ENCODE measurements at regions not wholly inside any gene's neighbourhood (a gene's known extent, or its start where the extent isn't known, plus 50 kb on each side); places are given as distances from the start of the nearest gene placed in this dataset.

- Histone ChIP-seq H3K27ac (ENCODE audit: low read length, poor library complexity, severe bottlenecking) (no peak overlapping the region), H3K4me1 (ENCODE audit: control insufficient read depth, insufficient read depth, low read depth, low read length) (no peaks in the 10 kb centered on the region), H2BK5ac (ENCODE audit: low read depth, low read length, poor library complexity, severe bottlenecking) (no peak overlapping the region), H2AFZ (ENCODE audit: low read depth, low read length) (no peak overlapping the region), H3K18ac (ENCODE audit: low read depth in 1 of 2, low read length in 2 of 2) (no peak overlapping the region), H3K9ac (ENCODE audit: low read length) (no peak overlapping the region), H3K14ac (ENCODE audit: low read length in 2 of 2) (no peak overlapping the region), H2BK120ac (ENCODE audit: low read depth, low read length) (no peak overlapping the region), H3K9me3 (ENCODE audit: control insufficient read depth, low read length) (no peaks in the 10 kb centered on the region), H3K27me3 (ENCODE audit: control insufficient read depth in 1 of 2, insufficient read depth in 1 of 2, low read length in 2 of 2) (no peaks in the 10 kb centered on the region), H3K4ac (ENCODE audit: low read depth in 1 of 2, low read length in 2 of 2) (no peak overlapping the region), H3K23ac (ENCODE audit: low read length in 2 of 2) (no peak overlapping the region), H3K4me3 (ENCODE audit: insufficient read depth in 1 of 2, low read depth in 1 of 2, low read length in 2 of 2) (no peak overlapping the region), H2AK5ac (ENCODE audit: low read length, severe bottlenecking) (no peak overlapping the region), H3K36me3 (ENCODE audit: control insufficient read depth in 1 of 2, insufficient read depth in 2 of 2, low read depth in 1 of 2, low read length in 2 of 2) (no peaks in the 10 kb centered on the region), H3K4me2 (ENCODE audit: low read length, poor library complexity, severe bottlenecking) (no peak overlapping the region), H4K8ac (ENCODE audit: low read length) (no peak overlapping the region), H2BK12ac (ENCODE audit: low read length in 2 of 2) (no peak overlapping the region), H2BK15ac (ENCODE audit: low read depth, poor library complexity, severe bottlenecking) (no peak overlapping the region), H3K79me1 (replicated peaks; ENCODE audit: low read length, poor library complexity, severe bottlenecking) (no peaks in the 10 kb centered on the region), H4K91ac (ENCODE audit: low read length) (no peak overlapping the region)
- no CpG with 5 or more reads among the region's 1 CpG for WGBS
- DNase-seq = no peak
Measured at GRCh38 chr5:93225748-93226147, 355.3 kb downstream of the NR2F1-AS1 start.

- Histone ChIP-seq H2BK5ac (ENCODE audit: low read depth, low read length, poor library complexity, severe bottlenecking) (no peak overlapping the region), H3K4me1 (ENCODE audit: control insufficient read depth, insufficient read depth, low read depth, low read length) (no peaks in the 10 kb centered on the region), H3K4ac (ENCODE audit: low read depth in 1 of 2, low read length in 2 of 2) (no peak overlapping the region), H3K27me3 (ENCODE audit: control insufficient read depth in 1 of 2, insufficient read depth in 1 of 2, low read length in 2 of 2) (no peaks in the 10 kb centered on the region), H2BK12ac (ENCODE audit: low read length in 2 of 2) (peak overlapping the region in 1 of 2 experiments; percentile 94), H3K18ac (ENCODE audit: low read depth in 1 of 2, low read length in 2 of 2) (peak overlapping the region in 1 of 2 experiments; percentile 21), H4K91ac (ENCODE audit: low read length) (no peak overlapping the region), H2AFZ (ENCODE audit: low read depth, low read length) (no peak overlapping the region), H3K4me3 (ENCODE audit: insufficient read depth in 1 of 2, low read depth in 1 of 2, low read length in 2 of 2) (no peak overlapping the region), H2BK15ac (ENCODE audit: low read depth, poor library complexity, severe bottlenecking) (no peak overlapping the region), H3K9me3 (ENCODE audit: control insufficient read depth, low read length) (no peaks in the 10 kb centered on the region), H3K23ac (ENCODE audit: low read length in 2 of 2) (peak overlapping the region in 1 of 2 experiments; percentile 40), H3K14ac (ENCODE audit: low read length in 2 of 2) (no peak overlapping the region), H4K8ac (ENCODE audit: low read length) (no peak overlapping the region), H3K9ac (ENCODE audit: low read length) (no peak overlapping the region), H2AK5ac (ENCODE audit: low read length, severe bottlenecking) (no peak overlapping the region), H3K36me3 (ENCODE audit: control insufficient read depth in 1 of 2, insufficient read depth in 2 of 2, low read depth in 1 of 2, low read length in 2 of 2) (no peaks in the 10 kb centered on the region), H2BK120ac (ENCODE audit: low read depth, low read length) (no peak overlapping the region), H3K4me2 (ENCODE audit: low read length, poor library complexity, severe bottlenecking) (no peak overlapping the region), H3K79me1 (replicated peaks; ENCODE audit: low read length, poor library complexity, severe bottlenecking) (no peaks in the 10 kb centered on the region), H3K27ac (ENCODE audit: low read length, poor library complexity, severe bottlenecking) (no peak overlapping the region)
- 95% methylated on average over 4 of the region's 4 CpGs for WGBS
- no peak for DNase-seq
Measured at GRCh38 chr5:93224624-93225023, 356.4 kb downstream of the NR2F1-AS1 start.

- H3K27me3 ChIP-seq (ENCODE audit: control insufficient read depth in 1 of 2, insufficient read depth in 1 of 2, low read length in 2 of 2) = no peaks in the 10 kb centered on the region
- no peaks in the 10 kb centered on the region for H3K9me3 ChIP-seq (ENCODE audit: control insufficient read depth, low read length)
- no peaks in the 10 kb centered on the region for H3K36me3 ChIP-seq (ENCODE audit: control insufficient read depth in 1 of 2, insufficient read depth in 2 of 2, low read depth in 1 of 2, low read length in 2 of 2)
- H2BK12ac ChIP-seq (ENCODE audit: low read length in 2 of 2) = no peak overlapping the region
- no peak overlapping the region for H3K14ac ChIP-seq (ENCODE audit: low read length in 2 of 2)
- no peak overlapping the region for H4K8ac ChIP-seq (ENCODE audit: low read length)
- DNase-seq = no peak
- H2BK120ac ChIP-seq (ENCODE audit: low read depth, low read length) = no peak overlapping the region
- H4K91ac ChIP-seq (ENCODE audit: low read length) = no peak overlapping the region
- H2AK5ac ChIP-seq (ENCODE audit: low read length, severe bottlenecking) = no peak overlapping the region
- no peak overlapping the region for H2BK15ac ChIP-seq (ENCODE audit: low read depth, poor library complexity, severe bottlenecking)
- no peaks in the 10 kb centered on the region for H3K79me1 ChIP-seq (replicated peaks; ENCODE audit: low read length, poor library complexity, severe bottlenecking)
- no peaks in the 10 kb centered on the region for H3K4me1 ChIP-seq (ENCODE audit: control insufficient read depth, insufficient read depth, low read depth, low read length)
- H3K4ac ChIP-seq (ENCODE audit: low read depth in 1 of 2, low read length in 2 of 2) = no peak overlapping the region
- no peak overlapping the region for H3K9ac ChIP-seq (ENCODE audit: low read length)
- H3K4me3 ChIP-seq (ENCODE audit: insufficient read depth in 1 of 2, low read depth in 1 of 2, low read length in 2 of 2) = no peak overlapping the region
- no peak overlapping the region for H3K18ac ChIP-seq (ENCODE audit: low read depth in 1 of 2, low read length in 2 of 2)
- no peak overlapping the region for H3K4me2 ChIP-seq (ENCODE audit: low read length, poor library complexity, severe bottlenecking)
- no peak overlapping the region for H2AFZ ChIP-seq (ENCODE audit: low read depth, low read length)
- H3K27ac ChIP-seq (ENCODE audit: low read length, poor library complexity, severe bottlenecking) = no peak overlapping the region
- no CpG with 5 or more reads among the region's 1 CpG for whole genome bisulfite sequencing
- H3K23ac ChIP-seq (ENCODE audit: low read length in 2 of 2) = no peak overlapping the region
- H2BK5ac ChIP-seq (ENCODE audit: low read depth, low read length, poor library complexity, severe bottlenecking) = no peak overlapping the region
Measured at GRCh38 chr5:93221773-93222172, 359.2 kb downstream of the NR2F1-AS1 start.

- Histone ChIP-seq H2BK15ac (ENCODE audit: low read depth, poor library complexity, severe bottlenecking) (no peak overlapping the region), H4K91ac (ENCODE audit: low read length) (no peak overlapping the region), H2BK5ac (ENCODE audit: low read depth, low read length, poor library complexity, severe bottlenecking) (no peak overlapping the region), H2BK12ac (ENCODE audit: low read length in 2 of 2) (no peak overlapping the region), H4K8ac (ENCODE audit: low read length) (no peak overlapping the region), H3K36me3 (ENCODE audit: control insufficient read depth in 1 of 2, insufficient read depth in 2 of 2, low read depth in 1 of 2, low read length in 2 of 2) (no peaks in the 10 kb centered on the region), H3K4me3 (ENCODE audit: insufficient read depth in 1 of 2, low read depth in 1 of 2, low read length in 2 of 2) (no peak overlapping the region), H3K4me2 (ENCODE audit: low read length, poor library complexity, severe bottlenecking) (no peak overlapping the region), H3K27ac (ENCODE audit: low read length, poor library complexity, severe bottlenecking) (no peak overlapping the region), H3K9ac (ENCODE audit: low read length) (no peak overlapping the region), H2AK5ac (ENCODE audit: low read length, severe bottlenecking) (no peak overlapping the region), H3K27me3 (ENCODE audit: control insufficient read depth in 1 of 2, insufficient read depth in 1 of 2, low read length in 2 of 2) (no peaks in the 10 kb centered on the region), H2AFZ (ENCODE audit: low read depth, low read length) (no peak overlapping the region), H3K14ac (ENCODE audit: low read length in 2 of 2) (no peak overlapping the region), H3K79me1 (replicated peaks; ENCODE audit: low read length, poor library complexity, severe bottlenecking) (no peaks in the 10 kb centered on the region), H3K4me1 (ENCODE audit: control insufficient read depth, insufficient read depth, low read depth, low read length) (no peaks in the 10 kb centered on the region), H3K23ac (ENCODE audit: low read length in 2 of 2) (no peak overlapping the region), H3K4ac (ENCODE audit: low read depth in 1 of 2, low read length in 2 of 2) (no peak overlapping the region), H3K18ac (ENCODE audit: low read depth in 1 of 2, low read length in 2 of 2) (peak overlapping the region in 1 of 2 experiments; percentile 66), H3K9me3 (ENCODE audit: control insufficient read depth, low read length) (no peaks in the 10 kb centered on the region), H2BK120ac (ENCODE audit: low read depth, low read length) (no peak overlapping the region)
- peak; percentile 8 for DNase-seq
- 56% methylated on average over 1 of the region's 3 CpGs for WGBS
Measured at GRCh38 chr5:93220431-93220830, 360.6 kb downstream of the NR2F1-AS1 start.
